ENCODE measurements at regions not wholly inside any gene's neighbourhood (a gene's known extent, or its start where the extent isn't known, plus 50 kb on each side); places are given as distances from the start of the nearest gene placed in this dataset.

- DNase-seq: no peak
Observed at GRCh38 chr2:207257251-207258250, 91.8 kb upstream of the KLF7 start.

- peak; percentile 34 to 78 (median 64) for DNase-seq
Observed at GRCh38 chr2:207258263-207258991, 92.7 kb upstream of the KLF7 start.

GRCh38 chr2:207260021-207260420 lies 94.3 kb upstream of the KLF7 start:
- DNase-seq: no peak

- DNase-seq: no peak
Observed at GRCh38 chr2:207260947-207261346, 95.2 kb upstream of the KLF7 start.

- DNase-seq: no peak
Observed at GRCh38 chr2:207264310-207264709, 98.6 kb upstream of the KLF7 start.

- no peak for DNase-seq
Observed at GRCh38 chr2:207265332-207265731, 99.6 kb upstream of the KLF7 start.

- peak; percentile 19 to 62 (median 42) for DNase-seq
Observed at GRCh38 chr2:207265869-207266268, 100.1 kb upstream of the KLF7 start.

- no peak for DNase-seq
Observed at GRCh38 chr2:207266648-207267047, 100.9 kb upstream of the KLF7 start.

- DNase-seq: no peak
Observed at GRCh38 chr2:207269038-207269437, 103.3 kb upstream of the KLF7 start.

GRCh38 chr2:207274530-207275189 lies 108.9 kb upstream of the KLF7 start:
- DNase-seq: peak; percentile 29 to 63 (median 48)

GRCh38 chr2:207275779-207276178 lies 110.0 kb upstream of the KLF7 start:
- DNase-seq: no peak

- no peak for DNase-seq
Observed at GRCh38 chr2:207276248-207276647, 110.5 kb upstream of the KLF7 start.

- DNase-seq: no peak
Observed at GRCh38 chr2:207276858-207277257, 111.1 kb upstream of the KLF7 start.

- no peak for DNase-seq
Observed at GRCh38 chr2:207279520-207279919, 113.8 kb upstream of the KLF7 start.

GRCh38 chr2:207281436-207281835 lies 115.7 kb upstream of the KLF7 start:
- peak in 3 of 4 experiments; percentile 7 to 35 (median 34) for DNase-seq

GRCh38 chr2:207282916-207283315 lies 117.2 kb upstream of the KLF7 start:
- DNase-seq: peak in 3 of 4 experiments; percentile 4 to 38 (median 5)

- peak; percentile 85 to 94 (median 93) for DNase-seq
Observed at GRCh38 chr2:207283356-207283755, 117.6 kb upstream of the KLF7 start.

- no peak for DNase-seq
Observed at GRCh38 chr2:207284556-207285472, 119.1 kb upstream of the KLF7 start.

- DNase-seq: no peak
Observed at GRCh38 chr2:207285473-207285815, 119.7 kb upstream of the KLF7 start.

GRCh38 chr2:207286106-207286505 lies 120.4 kb upstream of the KLF7 start:
- DNase-seq: no peak

GRCh38 chr2:207288628-207289027 lies 122.9 kb upstream of the KLF7 start:
- DNase-seq: no peak

Data from suppressor macrophage (primary cell).